ENCODE measurements at regions not wholly inside any gene's neighbourhood (a gene's known extent, or its start where the extent isn't known, plus 50 kb on each side); places are given as distances from the start of the nearest gene placed in this dataset.

DNA sequence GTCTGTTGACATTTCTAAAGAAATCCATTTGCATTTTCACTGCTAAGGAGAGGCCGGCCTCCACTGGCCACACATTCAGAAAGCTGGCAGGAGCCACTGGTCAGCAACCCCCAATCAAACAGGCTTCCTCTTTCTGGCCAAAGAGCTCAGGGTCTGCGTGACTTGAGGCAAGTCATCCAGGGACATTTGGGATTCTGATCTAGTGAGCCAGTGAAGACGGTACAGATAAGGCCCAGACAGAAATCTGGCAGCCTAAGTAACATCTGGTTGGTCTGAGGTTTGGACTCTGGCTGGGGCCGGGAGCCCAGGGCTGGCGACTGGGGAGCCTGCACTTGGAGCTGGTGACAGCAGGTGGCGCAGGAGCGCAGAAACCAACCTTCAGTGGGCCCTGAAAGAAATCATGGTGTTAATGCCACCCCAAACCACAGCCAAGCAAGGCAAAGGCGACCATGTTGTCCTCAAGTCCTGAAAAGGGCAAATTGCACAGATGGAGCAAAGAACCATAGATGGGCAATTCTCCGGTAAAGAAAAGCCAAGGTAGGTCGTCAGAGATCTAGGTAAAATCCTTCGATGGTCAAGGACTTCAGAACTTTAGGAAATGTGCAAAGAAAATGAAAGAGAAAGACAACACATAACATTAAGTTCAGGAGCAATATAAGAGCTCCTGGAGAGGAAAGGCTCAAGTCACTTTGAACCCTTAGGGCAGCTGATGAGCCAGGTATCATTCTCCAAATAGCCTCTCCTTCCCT, 99.4 kb upstream of the BLID start:
- Histone ChIP-seq H3K36me3 (ENCODE audit: control insufficient read depth, insufficient read depth, low read length) (no peaks in the 10 kb centered on the region), H3K79me2 (ENCODE audit: control insufficient read depth, insufficient read depth, low read length) (no peaks in the 10 kb centered on the region), H3K27me3 (ENCODE audit: control insufficient read depth in 2 of 2, insufficient read depth in 2 of 2, low read length in 2 of 2) (no peaks in the 10 kb centered on the region), H3K4me2 (ENCODE audit: insufficient read depth, low read length) (no peak overlapping the region), H3K9ac (ENCODE audit: insufficient read depth in 1 of 2, low read depth in 2 of 2, low read length in 2 of 2) (no peak overlapping the region), H3K4me3 (no peak overlapping the region), H3K27ac (ENCODE audit: extremely low read depth, low read depth, low read length) (no peak overlapping the region), H2AFZ (ENCODE audit: low read depth, low read length) (no peak overlapping the region), H3K4me1 (replicated peaks in 1 of 2; ENCODE audit: control insufficient read depth in 2 of 2, insufficient read depth in 2 of 2, low read length in 2 of 2) (no peaks in the 10 kb centered on the region), H4K20me1 (replicated peaks; ENCODE audit: control insufficient read depth, insufficient read depth, low read length) (no peaks in the 10 kb centered on the region), H3K9me3 (replicated peaks; ENCODE audit: control insufficient read depth, insufficient read depth, low read depth, low read length) (no peaks in the 10 kb centered on the region), H3K9me1 (ENCODE audit: control insufficient read depth, insufficient read depth, low read length) (no peaks in the 10 kb centered on the region)
- ATAC-seq (peak; percentile 75), FAIRE-seq (no peak), DNase-seq (ENCODE audit: extremely low read depth in 1 of 4, low spot score in 3 of 4) (peak; percentile 16 to 37 (median 24))
- intact Hi-C loops (cut with micrococcal nuclease) (no loop called here), in situ Hi-C loops (cut with MboI) (no loop called here)
- POLR2A ChIA-PET = interaction anchor here (1.1 kb wide), 1 partner anchor 13 kb away, joined by 3 read pairs; no protein-coding TSS in a partner anchor
- BruUV-seq (replicated peaks) = no TSS peak
- CTCF ChIA-PET (ENCODE audit: low intra/inter-chr PET ratio) = no interaction called here
- TF ChIP-seq SMC3 (conservative IDR thresholded peaks at IDR 0.05; ENCODE audit: insufficient read depth, low read depth, low read length) (0 out of 2 replicates have a peak, but pooled peaks have one; percentile 18), RAD21 (CRISPR knock-in tag; conservative IDR thresholded peaks at IDR 0.05 in 1 of 2, IDR thresholded peaks at IDR 0.05 in 1 of 2) (peak in 1 of 2 experiments; percentile 37; a peak in 2 of 4 replicates), ZNF707 (CRISPR knock-in tag; conservative IDR thresholded peaks at IDR 0.05) (no peak), ZNF174 (CRISPR knock-in tag; IDR thresholded peaks at IDR 0.05) (no peak), KLF10 (CRISPR knock-in tag; IDR thresholded peaks at IDR 0.05) (no peak)
- TF ChIP-seq, protein P1, sequence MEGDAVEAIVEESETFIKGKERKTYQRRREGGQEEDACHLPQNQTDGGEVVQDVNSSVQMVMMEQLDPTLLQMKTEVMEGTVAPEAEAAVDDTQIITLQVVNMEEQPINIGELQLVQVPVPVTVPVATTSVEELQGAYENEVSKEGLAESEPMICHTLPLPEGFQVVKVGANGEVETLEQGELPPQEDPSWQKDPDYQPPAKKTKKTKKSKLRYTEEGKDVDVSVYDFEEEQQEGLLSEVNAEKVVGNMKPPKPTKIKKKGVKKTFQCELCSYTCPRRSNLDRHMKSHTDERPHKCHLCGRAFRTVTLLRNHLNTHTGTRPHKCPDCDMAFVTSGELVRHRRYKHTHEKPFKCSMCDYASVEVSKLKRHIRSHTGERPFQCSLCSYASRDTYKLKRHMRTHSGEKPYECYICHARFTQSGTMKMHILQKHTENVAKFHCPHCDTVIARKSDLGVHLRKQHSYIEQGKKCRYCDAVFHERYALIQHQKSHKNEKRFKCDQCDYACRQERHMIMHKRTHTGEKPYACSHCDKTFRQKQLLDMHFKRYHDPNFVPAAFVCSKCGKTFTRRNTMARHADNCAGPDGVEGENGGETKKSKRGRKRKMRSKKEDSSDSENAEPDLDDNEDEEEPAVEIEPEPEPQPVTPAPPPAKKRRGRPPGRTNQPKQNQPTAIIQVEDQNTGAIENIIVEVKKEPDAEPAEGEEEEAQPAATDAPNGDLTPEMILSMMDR (IDR thresholded peaks at IDR 0.05 in 2 of 3, conservative IDR thresholded peaks at IDR 0.05 in 1 of 3; ENCODE audit: insufficient read depth in 2 of 3, low read depth in 1 of 3, low read length in 3 of 3) = peak; percentile 31 to 55 (median 39); a peak in 5 of 6 replicates
- TF ChIP-seq, protein P2, sequence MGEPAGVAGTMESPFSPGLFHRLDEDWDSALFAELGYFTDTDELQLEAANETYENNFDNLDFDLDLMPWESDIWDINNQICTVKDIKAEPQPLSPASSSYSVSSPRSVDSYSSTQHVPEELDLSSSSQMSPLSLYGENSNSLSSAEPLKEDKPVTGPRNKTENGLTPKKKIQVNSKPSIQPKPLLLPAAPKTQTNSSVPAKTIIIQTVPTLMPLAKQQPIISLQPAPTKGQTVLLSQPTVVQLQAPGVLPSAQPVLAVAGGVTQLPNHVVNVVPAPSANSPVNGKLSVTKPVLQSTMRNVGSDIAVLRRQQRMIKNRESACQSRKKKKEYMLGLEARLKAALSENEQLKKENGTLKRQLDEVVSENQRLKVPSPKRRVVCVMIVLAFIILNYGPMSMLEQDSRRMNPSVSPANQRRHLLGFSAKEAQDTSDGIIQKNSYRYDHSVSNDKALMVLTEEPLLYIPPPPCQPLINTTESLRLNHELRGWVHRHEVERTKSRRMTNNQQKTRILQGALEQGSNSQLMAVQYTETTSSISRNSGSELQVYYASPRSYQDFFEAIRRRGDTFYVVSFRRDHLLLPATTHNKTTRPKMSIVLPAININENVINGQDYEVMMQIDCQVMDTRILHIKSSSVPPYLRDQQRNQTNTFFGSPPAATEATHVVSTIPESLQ (CRISPR knock-in tag; IDR thresholded peaks at IDR 0.05) = no peak
- WGBS (ENCODE audit: insufficient coverage, low coverage, missing lambda C conversion rate) = 0% methylated on average over 11 of the region's 11 CpGs

Measured in K562 (cell line).